ENCODE measurements at regions not wholly inside any gene's neighbourhood (a gene's known extent, or its start where the extent isn't known, plus 50 kb on each side); places are given as distances from the start of the nearest gene placed in this dataset.
A peak's percentile ranks its signal among the peaks of the same experiment; 100 is the strongest.

DNA sequence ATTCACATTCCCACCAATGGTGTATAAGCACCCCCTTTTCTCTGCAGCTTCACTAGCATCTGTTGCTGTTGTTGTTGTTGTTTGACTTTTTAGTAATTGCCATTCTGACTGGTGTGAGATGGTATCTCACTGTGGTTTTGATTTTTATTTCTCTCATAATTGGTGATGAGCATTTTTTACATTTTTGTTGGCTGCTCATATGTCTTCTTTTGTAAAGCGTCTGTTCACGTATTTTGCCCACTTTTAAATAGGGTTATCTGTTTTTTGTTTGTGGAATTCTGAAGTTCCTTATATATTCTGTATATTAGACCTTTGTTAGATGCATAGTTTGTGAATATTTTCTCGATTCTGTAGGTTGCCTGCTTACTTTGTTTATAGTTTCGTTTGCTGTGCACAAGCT, 278.4 kb upstream of the TNP1 start (continued):
- TF ChIP-seq TAF1 (IDR thresholded peaks at IDR 0.05; ENCODE audit: borderline replicate concordance, low read depth, low read length) (no peak), YY1 (IDR thresholded peaks at IDR 0.05; ENCODE audit: low read depth) (no peak)
- TF ChIP-seq, protein P1, sequence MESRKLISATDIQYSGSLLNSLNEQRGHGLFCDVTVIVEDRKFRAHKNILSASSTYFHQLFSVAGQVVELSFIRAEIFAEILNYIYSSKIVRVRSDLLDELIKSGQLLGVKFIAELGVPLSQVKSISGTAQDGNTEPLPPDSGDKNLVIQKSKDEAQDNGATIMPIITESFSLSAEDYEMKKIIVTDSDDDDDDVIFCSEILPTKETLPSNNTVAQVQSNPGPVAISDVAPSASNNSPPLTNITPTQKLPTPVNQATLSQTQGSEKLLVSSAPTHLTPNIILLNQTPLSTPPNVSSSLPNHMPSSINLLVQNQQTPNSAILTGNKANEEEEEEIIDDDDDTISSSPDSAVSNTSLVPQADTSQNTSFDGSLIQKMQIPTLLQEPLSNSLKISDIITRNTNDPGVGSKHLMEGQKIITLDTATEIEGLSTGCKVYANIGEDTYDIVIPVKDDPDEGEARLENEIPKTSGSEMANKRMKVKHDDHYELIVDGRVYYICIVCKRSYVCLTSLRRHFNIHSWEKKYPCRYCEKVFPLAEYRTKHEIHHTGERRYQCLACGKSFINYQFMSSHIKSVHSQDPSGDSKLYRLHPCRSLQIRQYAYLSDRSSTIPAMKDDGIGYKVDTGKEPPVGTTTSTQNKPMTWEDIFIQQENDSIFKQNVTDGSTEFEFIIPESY (IDR thresholded peaks at IDR 0.05; ENCODE audit: borderline replicate concordance, low read depth) = no peak

DNA sequence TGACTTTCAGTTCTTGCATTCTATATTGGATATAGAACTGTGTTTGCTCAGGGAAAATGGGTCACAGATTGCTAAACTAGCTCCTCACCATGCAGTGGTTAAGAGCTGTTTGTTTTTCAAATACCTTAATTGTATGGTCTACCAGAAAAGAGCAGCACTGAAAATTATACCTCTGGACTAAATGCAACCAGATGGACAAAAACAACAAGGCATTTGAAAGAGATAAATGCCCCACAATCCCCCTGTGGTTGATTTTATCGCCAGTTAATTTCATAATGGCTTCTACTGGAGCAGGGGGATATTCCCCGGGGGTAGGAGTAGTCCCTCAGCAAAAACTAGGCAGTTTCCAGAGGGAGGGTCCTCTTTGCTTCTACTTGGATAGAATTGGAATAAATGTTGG, 267.9 kb upstream of the TNP1 start:
- Histone ChIP-seq H4K20me1 (ENCODE audit: insufficient read depth) (no peaks in the 10 kb centered on the region), H3K9ac (no peak overlapping the region), H3K4me3 (ENCODE audit: low read depth in 2 of 2, low read length in 1 of 2) (no peak overlapping the region), H3K9me3 (no peaks in the 10 kb centered on the region), H3K36me3 (replicated peaks in 1 of 2; ENCODE audit: control insufficient read depth in 1 of 2, insufficient read depth in 2 of 2, low read length in 1 of 2) (no peaks in the 10 kb centered on the region), H3K4me2 (no peak overlapping the region), H3K9me2 (no peaks in the 10 kb centered on the region), H2AFZ (ENCODE audit: low read depth) (no peak overlapping the region), H3K79me2 (ENCODE audit: insufficient read depth) (no peaks in the 10 kb centered on the region), H3K27ac (ENCODE audit: low read depth in 2 of 2, low read length in 1 of 2) (peak overlapping the region in 1 of 2 experiments; percentile 70; a peak in 2 of 4 replicates), H3K4me1 (ENCODE audit: control insufficient read depth in 1 of 2, insufficient read depth in 2 of 2, low read depth in 1 of 2, low read length in 1 of 2) (peaks cover 0 to 6% of the 10 kb centered on the region in 2 experiments; a peak in 2 of 4 replicates), H3F3A (replicated peaks; ENCODE audit: insufficient read depth) (no peaks in the 10 kb centered on the region), H3K27me3 (ENCODE audit: insufficient read depth) (no peaks in the 10 kb centered on the region)
- DNase-seq = peak; percentile 64
- 22% methylated on average over 2 of the region's 2 CpGs for WGBS (ENCODE audit: low lambda C conversion rate)
- CTCF ChIA-PET = interaction anchor here (1.1 to 2.2 kb wide), 3 partner anchors 383 to 432 kb away, joined by 3 to 5 read pairs (median 4); partner anchors contain the start of gene IGFBP5
- POLR2A ChIA-PET = no interaction called here
- TF ChIP-seq CHD2 (IDR thresholded peaks at IDR 0.05; ENCODE audit: low read length, partially characterized antibody) (peak; percentile 26), EP300 (IDR thresholded peaks at IDR 0.05; ENCODE audit: borderline replicate concordance in 1 of 2, low read depth in 1 of 2, low read length in 1 of 2) (peak in 1 of 2 experiments; percentile 74; a peak in 1 of 4 replicates), TCF12 (IDR thresholded peaks at IDR 0.05) (no peak), RCOR1 (IDR thresholded peaks at IDR 0.05; ENCODE audit: low read length) (peak; percentile 63), FOXJ3 (CRISPR knock-in tag; IDR thresholded peaks at IDR 0.05) (0 out of 2 replicates have a peak, but pooled peaks have one; percentile 24), GATA2 (CRISPR knock-in tag; IDR thresholded peaks at IDR 0.05) (peak; percentile 94)
- TF ChIP-seq, protein P2, sequence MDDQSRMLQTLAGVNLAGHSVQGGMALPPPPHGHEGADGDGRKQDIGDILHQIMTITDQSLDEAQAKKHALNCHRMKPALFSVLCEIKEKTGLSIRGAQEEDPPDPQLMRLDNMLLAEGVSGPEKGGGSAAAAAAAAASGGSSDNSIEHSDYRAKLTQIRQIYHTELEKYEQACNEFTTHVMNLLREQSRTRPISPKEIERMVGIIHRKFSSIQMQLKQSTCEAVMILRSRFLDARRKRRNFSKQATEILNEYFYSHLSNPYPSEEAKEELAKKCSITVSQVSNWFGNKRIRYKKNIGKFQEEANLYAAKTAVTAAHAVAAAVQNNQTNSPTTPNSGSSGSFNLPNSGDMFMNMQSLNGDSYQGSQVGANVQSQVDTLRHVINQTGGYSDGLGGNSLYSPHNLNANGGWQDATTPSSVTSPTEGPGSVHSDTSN (IDR thresholded peaks at IDR 0.05) = no peak

DNA sequence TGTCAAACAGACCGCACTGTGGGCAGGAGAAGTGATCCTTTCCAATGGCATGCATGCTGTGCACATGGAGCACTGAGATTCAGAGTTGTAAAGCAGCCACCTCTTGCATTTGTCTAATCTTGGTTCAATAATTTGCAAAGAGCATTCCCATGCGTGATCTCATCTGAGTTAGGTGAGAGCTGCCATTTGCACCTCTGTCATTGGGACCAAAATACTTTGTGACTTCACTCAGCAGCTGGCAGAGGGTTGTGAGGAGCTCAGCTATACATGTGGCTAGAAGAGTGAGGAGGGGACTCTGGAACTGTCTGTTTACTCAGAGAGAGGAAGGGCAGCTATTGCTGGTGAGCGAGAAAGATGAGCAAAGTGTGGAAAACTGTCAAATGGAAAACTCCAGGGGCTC, 265.1 kb upstream of the TNP1 start:
- no peak overlapping the region for H3K4me3 ChIP-seq (ENCODE audit: low read depth in 2 of 2, low read length in 1 of 2)
- 88% methylated on average over 3 of the region's 3 CpGs for WGBS (ENCODE audit: low lambda C conversion rate)
- no peaks in the 10 kb centered on the region for H4K20me1 ChIP-seq (ENCODE audit: insufficient read depth)

More for the DNA sequence above, 265.1 kb upstream of the TNP1 start:
- H2AFZ ChIP-seq (ENCODE audit: low read depth) = no peak overlapping the region
- no peak for DNase-seq
- no peak overlapping the region for H3K4me2 ChIP-seq
- no peaks in the 10 kb centered on the region for H3K9me3 ChIP-seq
- no peaks in the 10 kb centered on the region for H3F3A ChIP-seq (replicated peaks; ENCODE audit: insufficient read depth)
- H3K4me1 ChIP-seq (ENCODE audit: control insufficient read depth in 1 of 2, insufficient read depth in 2 of 2, low read depth in 1 of 2, low read length in 1 of 2) = peaks cover 0 to 6% of the 10 kb centered on the region in 2 experiments; a peak in 2 of 4 replicates
- no peak for TF ChIP-seq FOXM1 (IDR thresholded peaks at IDR 0.05; ENCODE audit: low read depth)
- TF ChIP-seq NFIC (IDR thresholded peaks at IDR 0.05; ENCODE audit: borderline replicate concordance) = no peak
- TF ChIP-seq RXRA (IDR thresholded peaks at IDR 0.05; ENCODE audit: borderline replicate concordance, low read depth) = no peak
- POLR2A ChIA-PET = no interaction called here
- no peak overlapping the region for H3K27ac ChIP-seq (ENCODE audit: low read depth in 2 of 2, low read length in 1 of 2)
- H3K27me3 ChIP-seq (ENCODE audit: insufficient read depth) = no peaks in the 10 kb centered on the region
- CTCF ChIA-PET = interaction anchor here (1.2 to 1.5 kb wide), 2 partner anchors 41 to 588 kb away, joined by 3 to 6 read pairs; no protein-coding TSS in a partner anchor
- H3K9ac ChIP-seq = no peak overlapping the region
- no peaks in the 10 kb centered on the region for H3K79me2 ChIP-seq (ENCODE audit: insufficient read depth)
- H3K9me2 ChIP-seq = no peaks in the 10 kb centered on the region
- H3K36me3 ChIP-seq (replicated peaks in 1 of 2; ENCODE audit: control insufficient read depth in 1 of 2, insufficient read depth in 2 of 2, low read length in 1 of 2) = no peaks in the 10 kb centered on the region
